NAMALWA (cell line): ENCODE measurements at regions not wholly inside any gene's neighbourhood (a gene's known extent, or its start where the extent isn't known, plus 50 kb on each side); places are given as distances from the start of the nearest gene placed in this dataset.
A peak's percentile ranks its signal among the peaks of the same experiment; 100 is the strongest.

Experiments
- DNase-seq: peaks from one replicate; pipeline ENCODE4 v3.0.0-alpha.2; 2015; ENCODE audit warnings: low spot score

GRCh38 chr15:29364426-29365078 lies 94.9 kb upstream of the NSMCE3 start:
- peak; percentile 16 for DNase-seq

- no peak for DNase-seq
These were observed 91.9 kb upstream of the NSMCE3 start for GRCh38 chr15:29361560-29361959.

DNA sequence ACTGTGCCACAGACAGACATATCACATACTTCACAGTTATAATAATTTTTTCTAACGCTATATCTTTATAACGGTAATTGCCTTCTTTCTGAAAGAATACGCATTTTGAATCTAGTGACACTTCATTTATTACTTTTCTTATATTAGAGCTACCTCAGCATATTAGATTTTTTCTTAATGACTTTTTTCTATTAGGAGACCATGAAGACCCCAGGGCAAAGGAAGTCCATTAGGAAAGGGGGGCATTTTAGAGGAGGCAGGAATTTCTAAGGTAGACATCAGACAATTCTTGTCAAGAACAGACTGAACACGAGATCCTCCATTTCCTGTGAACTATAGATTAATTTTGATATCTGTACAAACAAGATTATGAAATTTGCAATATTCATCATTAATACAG lies 90.5 kb upstream of the NSMCE3 start:
- DNase-seq = no peak

DNA sequence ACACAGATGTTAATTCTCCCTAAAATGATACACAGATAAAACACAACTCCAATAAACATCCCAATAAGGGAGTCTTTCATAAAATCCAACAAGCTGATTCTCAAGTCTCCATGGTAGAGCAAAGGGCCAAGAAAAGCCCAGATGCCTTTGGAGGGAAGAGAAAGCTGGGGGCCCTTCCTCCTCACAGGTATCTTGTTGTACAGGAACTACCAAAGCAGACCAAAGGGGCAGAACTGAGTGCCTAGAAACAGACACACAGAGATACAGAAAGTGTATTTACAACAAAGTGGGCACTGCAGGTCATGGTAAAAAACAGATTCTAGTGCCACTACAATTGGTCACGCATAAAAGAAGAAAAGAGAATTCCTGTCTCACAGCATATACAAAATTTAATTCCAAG lies 87.2 kb upstream of the NSMCE3 start:
- DNase-seq = no peak

DNA sequence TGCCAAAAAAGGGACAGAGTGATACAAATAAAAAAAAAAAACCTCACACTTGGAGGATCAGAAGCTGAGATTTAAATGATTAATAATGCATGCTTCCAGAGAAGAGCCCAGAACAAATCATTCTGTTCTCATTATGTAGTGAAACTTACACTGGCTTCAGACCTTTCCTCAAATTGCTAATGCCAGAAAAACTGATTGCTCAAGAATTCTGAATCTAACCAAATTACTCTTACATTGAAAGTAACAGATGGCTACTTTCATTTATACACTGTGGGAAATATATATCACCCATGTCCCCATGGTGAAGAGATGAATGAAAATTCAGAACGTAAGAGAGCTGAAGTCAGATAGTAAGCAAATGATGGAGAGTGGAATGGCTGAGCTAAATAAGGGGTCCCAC lies 85.9 kb upstream of the NSMCE3 start:
- no peak for DNase-seq

- no peak for DNase-seq
These were observed 82.8 kb upstream of the NSMCE3 start for GRCh38 chr15:29352402-29352801.

- DNase-seq = no peak
These were observed 79.6 kb upstream of the NSMCE3 start for GRCh38 chr15:29349196-29349595.

DNA sequence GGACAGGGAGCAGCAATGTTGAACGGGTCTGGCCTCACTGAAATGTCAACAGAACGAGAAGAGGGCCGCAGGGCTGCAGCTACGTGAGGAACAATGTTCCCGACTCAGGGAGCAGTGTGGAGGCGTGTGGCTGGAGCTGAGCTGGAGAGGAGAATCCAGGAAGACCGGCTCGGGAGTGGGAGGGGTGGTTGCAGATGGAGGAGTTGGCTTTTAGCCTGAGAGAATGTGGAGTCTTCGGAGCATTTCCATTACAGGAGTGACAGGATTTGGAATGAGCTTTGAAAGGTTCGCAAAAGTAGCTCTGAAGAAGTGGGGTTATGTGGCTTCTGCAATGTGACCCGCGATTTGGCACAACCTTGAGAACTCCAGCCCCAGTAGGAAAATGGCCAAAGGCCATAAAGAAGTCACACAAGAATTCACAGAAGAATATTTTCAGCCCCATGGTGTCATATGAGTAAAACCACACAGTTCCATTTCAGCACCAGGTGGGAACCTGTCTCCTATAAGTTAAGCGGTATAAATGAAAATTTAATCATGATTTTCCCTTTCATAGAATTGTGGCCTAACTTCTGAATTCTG lies 78.8 kb upstream of the NSMCE3 start:
- DNase-seq = no peak

- DNase-seq = no peak
These were observed 77.4 kb upstream of the NSMCE3 start for GRCh38 chr15:29346998-29347397.

GRCh38 chr15:29345549-29346525 lies 76.2 kb upstream of the NSMCE3 start:
- DNase-seq = no peak

DNA sequence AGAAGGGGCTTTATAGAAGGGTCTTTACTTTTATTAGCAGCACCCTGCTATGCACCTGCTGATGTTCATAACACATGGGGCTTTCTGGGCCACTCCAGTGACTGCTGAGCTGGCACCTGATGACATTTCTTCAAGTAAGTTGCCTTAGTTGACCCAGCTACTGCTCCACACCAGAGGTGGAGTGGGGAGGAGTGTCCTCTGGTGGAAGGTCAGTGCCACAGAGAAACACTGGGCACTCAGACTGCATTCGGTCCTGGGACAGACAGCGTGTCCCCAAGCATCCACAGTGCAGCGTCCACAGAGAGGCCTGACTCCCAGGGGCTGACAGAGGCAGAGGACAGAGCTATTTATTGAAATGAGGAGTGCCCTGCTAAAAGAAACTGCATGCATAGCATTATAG lies 74.9 kb upstream of the NSMCE3 start:
- no peak for DNase-seq

DNA sequence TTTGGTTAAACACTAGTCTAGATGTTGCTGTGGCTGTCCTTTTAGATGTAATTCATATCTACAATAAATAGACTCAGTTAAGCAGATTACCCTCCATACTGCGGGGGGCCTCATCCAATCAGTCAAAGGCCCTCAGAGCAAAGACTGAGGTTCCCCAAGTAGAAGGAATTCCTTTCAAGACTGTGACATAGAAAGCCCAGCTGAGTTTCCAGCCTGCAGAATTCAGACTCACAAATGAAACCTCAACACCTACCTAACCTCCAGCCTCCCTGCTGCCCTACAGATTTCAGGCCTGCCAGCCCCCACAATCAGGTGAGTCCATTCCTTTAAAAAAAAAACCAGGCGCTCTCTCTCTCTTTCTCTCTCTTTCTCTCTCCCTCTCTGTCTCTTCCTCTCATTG lies 73.6 kb upstream of the NSMCE3 start:
- DNase-seq = no peak

GRCh38 chr15:29342201-29342600 lies 72.6 kb upstream of the NSMCE3 start:
- DNase-seq = no peak

DNA sequence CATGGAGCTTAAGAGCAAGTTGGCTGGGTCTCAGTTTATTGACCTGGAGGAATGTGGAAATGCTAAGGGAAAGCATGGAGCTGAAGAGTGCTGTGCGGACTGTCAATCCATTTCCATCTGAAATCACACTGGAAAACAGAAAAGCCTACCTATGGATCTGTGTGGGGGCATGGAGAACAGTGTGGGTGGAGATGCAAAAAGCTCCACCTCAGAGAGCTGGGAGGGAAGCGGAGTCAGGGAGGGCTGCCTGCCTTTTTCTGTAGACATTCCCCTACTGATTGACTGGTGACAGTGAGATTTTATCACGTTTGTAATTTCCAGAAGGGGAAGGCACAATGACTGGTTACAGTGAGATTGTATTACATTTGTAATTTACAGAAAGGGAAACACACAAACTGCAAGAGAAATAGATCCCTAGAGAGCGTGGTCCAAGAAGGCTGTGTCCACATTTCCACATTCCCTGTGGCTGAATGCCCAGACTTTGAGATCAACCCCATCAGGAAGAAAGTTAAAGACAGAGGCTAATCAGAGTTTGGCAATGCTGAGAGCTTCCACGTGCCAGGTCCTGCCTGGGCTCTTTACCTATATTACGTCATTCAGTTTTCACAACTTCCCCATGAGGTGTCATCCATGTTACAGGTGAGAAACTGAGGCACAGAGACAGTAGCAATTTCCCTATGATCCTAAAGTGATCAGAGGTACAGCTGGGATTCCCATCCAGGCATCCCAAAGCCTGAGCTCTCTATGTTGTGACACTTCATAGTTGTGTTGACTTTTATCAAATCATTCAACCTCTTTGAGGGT lies 67.7 kb upstream of the NSMCE3 start:
- no peak for DNase-seq

GRCh38 chr15:29334544-29334943 lies 64.9 kb upstream of the NSMCE3 start:
- no peak for DNase-seq

- no peak for DNase-seq
These were observed 63.6 kb upstream of the NSMCE3 start for GRCh38 chr15:29333261-29333660.

DNA sequence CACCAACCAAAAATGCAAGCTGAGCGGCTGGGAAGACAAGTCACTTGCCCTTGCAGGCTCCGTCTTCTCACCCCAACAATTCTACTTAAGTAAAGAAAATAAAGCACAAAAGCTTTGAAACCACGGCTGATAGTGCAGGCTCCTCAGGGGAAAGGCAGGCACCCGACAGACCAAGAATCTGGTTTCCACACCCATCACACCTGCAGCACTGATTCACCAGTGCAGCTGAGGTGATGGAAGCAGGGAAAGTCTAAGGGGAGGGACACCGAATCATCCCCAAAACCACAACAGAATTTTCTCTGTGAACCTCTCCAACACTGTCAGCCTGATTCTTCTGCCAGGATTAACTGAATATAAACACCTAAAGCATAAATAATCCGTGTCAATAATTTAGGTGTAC lies 62.0 kb upstream of the NSMCE3 start:
- no peak for DNase-seq

DNA sequence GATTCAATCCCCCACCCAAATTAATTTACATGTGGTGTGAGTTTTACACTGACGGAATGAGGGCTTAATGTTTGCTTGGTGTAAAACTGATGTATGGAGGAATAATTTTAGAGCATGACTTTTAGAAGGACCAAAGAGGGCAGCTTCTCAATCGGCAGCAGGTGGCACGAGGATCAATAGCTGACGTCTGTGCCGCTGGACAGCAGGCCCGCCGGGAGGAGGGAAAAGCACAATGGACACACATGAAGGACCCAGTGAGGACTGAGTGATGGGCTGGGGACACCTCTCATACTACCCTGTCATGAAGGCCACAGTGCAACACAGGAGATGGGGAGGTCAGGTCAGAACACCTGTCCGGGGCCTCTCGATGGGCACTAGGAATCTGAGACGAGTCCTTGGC lies 61.4 kb upstream of the NSMCE3 start:
- DNase-seq = no peak

- no peak for DNase-seq
These were observed 55.1 kb upstream of the NSMCE3 start for GRCh38 chr15:29324746-29325145.

DNA sequence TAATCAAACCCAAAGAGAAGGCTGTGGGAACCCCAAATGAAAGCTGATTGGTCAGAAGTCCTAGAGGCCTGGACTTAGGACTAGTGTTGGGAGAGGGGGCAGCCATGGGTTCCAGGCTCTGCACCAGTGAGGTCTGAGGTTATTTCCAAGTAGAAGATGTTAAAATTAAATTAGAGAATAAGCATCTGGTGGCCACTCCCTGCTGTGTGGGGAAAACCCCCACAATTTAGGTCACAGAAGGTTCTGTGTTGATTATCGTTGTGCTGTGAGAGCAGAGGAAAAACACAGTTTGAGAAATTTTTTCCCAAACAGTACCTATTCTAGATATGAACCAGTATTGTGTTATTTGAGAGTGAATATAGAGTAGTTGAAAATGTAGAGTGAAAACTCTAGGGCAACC lies 53.9 kb upstream of the NSMCE3 start:
- no peak for DNase-seq

DNA sequence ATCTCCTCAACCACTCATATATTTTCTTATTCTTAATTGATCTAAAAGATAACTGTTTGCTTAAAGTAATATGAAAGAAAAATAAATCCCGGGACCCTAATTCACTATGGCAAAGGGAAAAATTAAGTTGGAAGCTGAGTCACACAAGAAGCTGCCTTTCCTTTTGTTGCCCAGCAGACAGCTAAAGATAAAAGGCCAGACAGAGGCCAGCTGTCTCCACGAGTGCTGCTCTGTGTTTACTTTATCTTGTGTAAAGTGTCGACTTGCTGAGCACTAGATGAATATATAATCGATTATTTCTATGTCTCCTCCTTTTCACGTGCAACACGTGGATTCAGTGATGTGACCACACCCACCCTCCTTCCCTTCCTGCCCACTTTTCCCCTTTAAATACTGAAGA lies 52.8 kb upstream of the NSMCE3 start:
- no peak for DNase-seq

DNA sequence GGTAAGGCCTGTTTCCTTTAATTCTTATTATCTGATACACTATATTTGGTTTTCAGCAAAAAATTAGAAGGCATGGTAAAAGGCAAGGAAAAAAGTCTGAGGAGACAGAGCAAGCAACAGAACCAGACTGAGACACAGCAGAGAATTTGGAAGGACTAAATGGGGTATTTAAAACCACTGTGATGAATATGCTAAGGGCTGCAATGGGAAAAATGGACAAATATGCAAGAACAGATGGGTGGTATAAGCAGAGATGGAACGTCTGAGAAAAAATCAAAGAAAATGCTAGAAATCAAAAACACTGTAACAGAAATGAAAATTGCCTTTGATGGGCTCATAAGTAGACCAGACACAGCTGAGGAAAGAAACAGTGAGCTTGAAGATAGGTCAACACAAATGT lies 50.8 kb upstream of the NSMCE3 start:
- no peak for DNase-seq
